Hepatocyte (in vitro differentiated cells): ENCODE measurements at regions not wholly inside any gene's neighbourhood (a gene's known extent, or its start where the extent isn't known, plus 50 kb on each side); places are given as distances from the start of the nearest gene placed in this dataset.

ENCODE experiments used
- DNase-seq: peaks from one replicate; pipeline ENCODE4 v3.0.0-alpha.2; 2016; ENCODE audit warnings: low spot score
- H2AFZ ChIP-seq: fragments of 200-600 bp; sonication (generic); 2 replicates; pipeline ENCODE4 v1.6.0; 2016; ENCODE audit warnings: antibody characterized with exemption, mild to moderate bottlenecking
- H3K27ac ChIP-seq: fragments of 200-600 bp; sonication (generic); 2 replicates; pipeline ENCODE4 v1.5.1; 2016; ENCODE audit warnings: mild to moderate bottlenecking
- H3K27me3 ChIP-seq: fragments of 200-600 bp; sonication (generic); 2 replicates; pipeline ENCODE4 v1.6.1; 2016
- H3K36me3 ChIP-seq: fragments of 200-600 bp; sonication (generic); replicated peaks from 2 replicates; pipeline ENCODE4 v1.5.1; 2016; ENCODE audit warnings: low read depth; ENCODE audit not compliant: insufficient read depth
- H3K4me1 ChIP-seq: fragments of 200-600 bp; sonication (generic); 2 replicates; pipeline ENCODE4 v1.5.1; 2016; ENCODE audit warnings: mild to moderate bottlenecking, moderate library complexity; ENCODE audit not compliant: insufficient read depth
- H3K4me2 ChIP-seq: fragments of 200-600 bp; sonication (generic); 2 replicates; pipeline ENCODE4 v1.6.0; 2016
- H3K4me3 ChIP-seq: fragments of 200-600 bp; sonication (generic); 2 replicates; pipeline ENCODE4 v1.5.1; 2016; ENCODE audit warnings: mild to moderate bottlenecking
- H3K79me2 ChIP-seq: fragments of 200-600 bp; sonication (generic); 2 replicates; pipeline ENCODE4 v1.6.0; 2017; ENCODE audit warnings: mild to moderate bottlenecking
- H3K9me2 ChIP-seq: fragments of 200-600 bp; sonication (generic); replicated peaks from 2 replicates; pipeline ENCODE4 v1.6.0; 2017; ENCODE audit warnings: mild to moderate bottlenecking; ENCODE audit not compliant: insufficient read depth
- H3K9me3 ChIP-seq: fragments of 200-600 bp; sonication (generic); 2 replicates; pipeline ENCODE4 v1.5.1; 2016; ENCODE audit warnings: low read depth, mild to moderate bottlenecking
- H4K20me1 ChIP-seq: fragments of 200-600 bp; sonication (generic); 2 replicates; pipeline ENCODE4 v1.6.0; 2016; ENCODE audit warnings: mild to moderate bottlenecking; ENCODE audit not compliant: insufficient read depth, poor library complexity, severe bottlenecking
- EZH2 ChIP-seq: fragments of 200-600 bp; sonication (generic); IDR thresholded peaks from 2 replicates; pipeline ENCODE4 v1.6.1; 2016; ENCODE audit warnings: antibody characterized with exemption, mild to moderate bottlenecking, borderline replicate concordance
- EZH2phosphoT487 ChIP-seq: fragments of 200-600 bp; sonication (generic); IDR thresholded peaks from one replicate; pipeline ENCODE4 v1.6.1; 2018; ENCODE audit warnings: antibody characterized with exemption, mild to moderate bottlenecking, low read depth, moderate library complexity; ENCODE audit not compliant: unreplicated experiment, severe bottlenecking
- WGBS: methylation state at CpG from one replicate; pipeline ENCODE4 v1.1.6; 2016; ENCODE audit warnings: low lambda C conversion rate; ENCODE audit errors: missing lambda C conversion rate; 5-methylcytosine and 5-hydroxymethylcytosine counted together
- TF ChIP-seq, protein P1 (sequence below): fragments of 200-600 bp; sonication (generic); IDR thresholded peaks from 2 replicates; pipeline ENCODE4 v1.5.1; 2016; ENCODE audit warnings: antibody characterized with exemption, mild to moderate bottlenecking; ENCODE audit not compliant: poor library complexity

DNA sequence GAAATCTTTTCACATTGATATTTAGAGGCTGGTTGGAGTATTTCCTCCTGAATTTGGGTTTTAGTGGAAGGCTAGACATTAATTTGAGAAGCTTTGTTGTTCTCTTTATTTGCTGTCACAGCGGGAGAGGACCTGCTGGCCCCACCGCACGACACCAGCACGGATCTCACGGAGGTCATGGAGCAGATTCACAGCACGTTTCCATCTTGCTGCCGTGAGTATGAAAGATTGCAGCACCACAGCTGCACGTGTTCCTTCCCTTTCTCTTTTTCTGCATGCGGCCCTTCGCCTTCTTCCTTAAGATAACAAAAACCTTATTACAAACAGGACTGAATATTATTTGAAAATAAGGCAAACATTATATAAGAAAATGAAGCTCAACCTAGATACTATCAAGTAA is 555.5 kb downstream of the UTRN start:
- DNase-seq = no peak
- H3K27me3 ChIP-seq = no peaks in the 10 kb centered on the region
- H3K36me3 ChIP-seq = no peaks in the 10 kb centered on the region
- no peak overlapping the region for H3K4me2 ChIP-seq
- 94% methylated on average over 10 of the region's 10 CpGs for WGBS
- no peaks in the 10 kb centered on the region for H3K79me2 ChIP-seq
- H4K20me1 ChIP-seq = no peaks in the 10 kb centered on the region
- H3K9me2 ChIP-seq = no peaks in the 10 kb centered on the region
- H2AFZ ChIP-seq = no peak overlapping the region
- no peak overlapping the region for H3K27ac ChIP-seq
- no peak overlapping the region for H3K4me3 ChIP-seq
- H3K4me1 ChIP-seq = no peaks in the 10 kb centered on the region
- no peaks in the 10 kb centered on the region for H3K9me3 ChIP-seq
- TF ChIP-seq, protein P1, sequence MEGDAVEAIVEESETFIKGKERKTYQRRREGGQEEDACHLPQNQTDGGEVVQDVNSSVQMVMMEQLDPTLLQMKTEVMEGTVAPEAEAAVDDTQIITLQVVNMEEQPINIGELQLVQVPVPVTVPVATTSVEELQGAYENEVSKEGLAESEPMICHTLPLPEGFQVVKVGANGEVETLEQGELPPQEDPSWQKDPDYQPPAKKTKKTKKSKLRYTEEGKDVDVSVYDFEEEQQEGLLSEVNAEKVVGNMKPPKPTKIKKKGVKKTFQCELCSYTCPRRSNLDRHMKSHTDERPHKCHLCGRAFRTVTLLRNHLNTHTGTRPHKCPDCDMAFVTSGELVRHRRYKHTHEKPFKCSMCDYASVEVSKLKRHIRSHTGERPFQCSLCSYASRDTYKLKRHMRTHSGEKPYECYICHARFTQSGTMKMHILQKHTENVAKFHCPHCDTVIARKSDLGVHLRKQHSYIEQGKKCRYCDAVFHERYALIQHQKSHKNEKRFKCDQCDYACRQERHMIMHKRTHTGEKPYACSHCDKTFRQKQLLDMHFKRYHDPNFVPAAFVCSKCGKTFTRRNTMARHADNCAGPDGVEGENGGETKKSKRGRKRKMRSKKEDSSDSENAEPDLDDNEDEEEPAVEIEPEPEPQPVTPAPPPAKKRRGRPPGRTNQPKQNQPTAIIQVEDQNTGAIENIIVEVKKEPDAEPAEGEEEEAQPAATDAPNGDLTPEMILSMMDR = no peak
- no peak for TF ChIP-seq EZH2
- no peak for TF ChIP-seq EZH2phosphoT487

DNA sequence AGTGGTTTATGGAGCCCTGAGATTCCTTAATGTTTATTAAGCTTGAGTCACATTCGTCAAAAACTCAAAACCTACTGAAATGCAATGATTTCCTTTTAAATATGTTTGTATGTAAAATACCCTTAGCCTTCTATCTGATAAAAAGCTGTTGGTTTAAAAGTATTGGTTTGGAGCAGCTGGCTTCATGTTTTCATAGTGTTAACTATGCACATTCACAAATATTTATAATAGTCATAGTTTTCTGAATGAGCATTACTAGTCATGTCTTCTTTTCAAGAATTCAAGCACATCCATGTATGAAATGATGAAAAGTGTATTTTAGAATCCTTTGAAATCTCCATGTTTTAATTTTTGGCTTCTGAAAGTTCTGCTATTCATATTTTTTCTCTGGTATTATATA is 558.6 kb downstream of the UTRN start:
- H3K4me2 ChIP-seq = no peak overlapping the region
- no peak for DNase-seq
- TF ChIP-seq, protein P1 = no peak
- TF ChIP-seq EZH2 = no peak
- no peak for TF ChIP-seq EZH2phosphoT487
- WGBS = 89% methylated on average over 1 of the region's 1 CpG
- H3K4me1 ChIP-seq = no peaks in the 10 kb centered on the region
- no peak overlapping the region for H2AFZ ChIP-seq
- H3K27ac ChIP-seq = no peak overlapping the region
- no peaks in the 10 kb centered on the region for H3K79me2 ChIP-seq
- no peaks in the 10 kb centered on the region for H3K27me3 ChIP-seq
- no peaks in the 10 kb centered on the region for H3K9me3 ChIP-seq
- no peaks in the 10 kb centered on the region for H4K20me1 ChIP-seq
- no peaks in the 10 kb centered on the region for H3K36me3 ChIP-seq
- no peaks in the 10 kb centered on the region for H3K9me2 ChIP-seq
- H3K4me3 ChIP-seq = no peak overlapping the region

DNA sequence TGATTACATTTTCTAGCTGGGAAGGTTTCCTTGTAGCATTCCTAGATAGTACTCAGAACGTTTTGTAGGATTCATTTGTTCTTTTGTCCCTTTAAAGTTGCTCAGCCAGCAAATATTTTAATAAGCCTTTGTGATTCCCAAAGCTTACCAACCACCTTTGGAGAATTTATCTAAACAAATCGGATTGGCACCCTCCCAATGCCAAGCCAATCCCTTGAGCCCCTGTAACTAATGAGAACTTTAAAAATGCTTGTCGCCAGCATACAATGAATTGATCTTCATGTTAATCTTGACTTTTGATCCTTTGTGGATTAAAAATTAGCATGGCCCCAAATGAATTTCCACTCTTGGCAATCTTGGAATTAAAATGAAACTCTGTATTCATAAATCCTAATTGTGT is 559.5 kb downstream of the UTRN start:
- Histone ChIP-seq H3K9me2 (no peaks in the 10 kb centered on the region), H3K27ac (no peak overlapping the region), H3K4me2 (no peak overlapping the region), H3K27me3 (no peaks in the 10 kb centered on the region), H3K79me2 (no peaks in the 10 kb centered on the region), H4K20me1 (no peaks in the 10 kb centered on the region), H3K9me3 (no peaks in the 10 kb centered on the region), H3K4me3 (no peak overlapping the region), H3K4me1 (no peaks in the 10 kb centered on the region), H2AFZ (no peak overlapping the region), H3K36me3 (no peaks in the 10 kb centered on the region)
- TF ChIP-seq EZH2phosphoT487 = no peak
- TF ChIP-seq, protein P1 = no peak
- TF ChIP-seq EZH2 = no peak
- WGBS = 79% methylated on average over 3 of the region's 3 CpGs
- no peak for DNase-seq

DNA sequence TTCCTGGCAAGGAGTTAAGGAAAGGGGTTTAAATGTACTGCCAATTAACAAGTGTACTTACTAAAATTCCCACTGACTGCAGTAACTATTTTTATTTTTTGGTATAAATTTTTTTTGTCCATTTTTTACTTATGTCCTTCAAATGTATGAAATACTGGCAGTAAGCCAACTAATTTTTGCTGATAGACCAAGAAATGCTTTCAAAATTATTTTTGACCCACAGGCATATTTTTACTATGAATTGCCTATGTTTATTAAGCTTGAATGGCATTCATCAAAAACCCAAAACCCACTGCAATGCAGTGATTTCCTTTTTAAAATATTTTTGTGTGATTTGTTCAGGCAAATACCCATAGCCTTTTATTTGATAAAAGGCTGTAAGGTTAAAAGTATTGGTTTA is 560.1 kb downstream of the UTRN start:
- H3K36me3 ChIP-seq = no peaks in the 10 kb centered on the region
- no peaks in the 10 kb centered on the region for H3K27me3 ChIP-seq
- TF ChIP-seq, protein P1 = no peak
- TF ChIP-seq EZH2phosphoT487 (no peak), EZH2 (no peak)
- no peak overlapping the region for H3K27ac ChIP-seq
- H3K4me1 ChIP-seq = no peaks in the 10 kb centered on the region
- H4K20me1 ChIP-seq = no peaks in the 10 kb centered on the region
- DNase-seq = no peak
- H3K9me2 ChIP-seq = no peaks in the 10 kb centered on the region
- H3K4me3 ChIP-seq = no peak overlapping the region
- H3K79me2 ChIP-seq = no peaks in the 10 kb centered on the region
- H3K9me3 ChIP-seq = no peaks in the 10 kb centered on the region
- H3K4me2 ChIP-seq = no peak overlapping the region
- H2AFZ ChIP-seq = no peak overlapping the region
